ENCODE measurements at regions not wholly inside any gene's neighbourhood (a gene's known extent, or its start where the extent isn't known, plus 50 kb on each side); places are given as distances from the start of the nearest gene placed in this dataset.

- Histone ChIP-seq H2AFZ (ENCODE audit: low read depth) (no peak overlapping the region), H3K4me2 (no peak overlapping the region), H3K27me3 (ENCODE audit: insufficient read depth, low read depth) (no peaks in the 10 kb centered on the region), H3K27ac (no peak overlapping the region), H4K20me1 (ENCODE audit: insufficient read depth) (no peaks in the 10 kb centered on the region), H3K79me2 (ENCODE audit: insufficient read depth, low read depth) (no peaks in the 10 kb centered on the region), H3K36me3 (ENCODE audit: insufficient read depth) (no peaks in the 10 kb centered on the region), H3K9ac (no peak overlapping the region), H3K4me1 (ENCODE audit: low read depth, poor library complexity, severe bottlenecking) (peaks cover 10% of the 10 kb centered on the region), H3K4me3 (IDR thresholded peaks at IDR 0.05; ENCODE audit: insufficient read depth, low read depth, low read length) (no peak overlapping the region)
- no peak for TF ChIP-seq CTCF (conservative IDR thresholded peaks at IDR 0.05; ENCODE audit: low read depth, low read length)
These were observed 110.3 kb upstream of the PKDCC start for GRCh38 chr2:41937464-41937906.

GRCh38 chr2:41937921-41938708 lies 109.7 kb upstream of the PKDCC start:
- H3K4me2 ChIP-seq: no peak overlapping the region

GRCh38 chr2:41940060-41940744 lies 107.6 kb upstream of the PKDCC start:
- Histone ChIP-seq H3K36me3 (ENCODE audit: insufficient read depth) (no peaks in the 10 kb centered on the region), H3K4me1 (ENCODE audit: low read depth, poor library complexity, severe bottlenecking) (no peaks in the 10 kb centered on the region), H3K27ac (no peak overlapping the region), H3K4me2 (no peak overlapping the region), H2AFZ (ENCODE audit: low read depth) (no peak overlapping the region), H3K9ac (no peak overlapping the region), H3K4me3 (IDR thresholded peaks at IDR 0.05; ENCODE audit: insufficient read depth, low read depth, low read length) (no peak overlapping the region), H3K27me3 (ENCODE audit: insufficient read depth, low read depth) (no peaks in the 10 kb centered on the region), H3K79me2 (ENCODE audit: insufficient read depth, low read depth) (no peaks in the 10 kb centered on the region), H4K20me1 (ENCODE audit: insufficient read depth) (no peaks in the 10 kb centered on the region)
- no peak for TF ChIP-seq CTCF (conservative IDR thresholded peaks at IDR 0.05; ENCODE audit: low read depth, low read length)

More at GRCh38 chr2:41937921-41938708, 109.7 kb upstream of the PKDCC start:
- Histone ChIP-seq H3K4me1 (ENCODE audit: low read depth, poor library complexity, severe bottlenecking) (peaks cover 10% of the 10 kb centered on the region), H2AFZ (ENCODE audit: low read depth) (no peak overlapping the region), H3K9ac (no peak overlapping the region), H3K36me3 (ENCODE audit: insufficient read depth) (no peaks in the 10 kb centered on the region), H3K4me3 (IDR thresholded peaks at IDR 0.05; ENCODE audit: insufficient read depth, low read depth, low read length) (no peak overlapping the region), H3K27me3 (ENCODE audit: insufficient read depth, low read depth) (no peaks in the 10 kb centered on the region), H3K79me2 (ENCODE audit: insufficient read depth, low read depth) (no peaks in the 10 kb centered on the region), H3K27ac (no peak overlapping the region), H4K20me1 (ENCODE audit: insufficient read depth) (no peaks in the 10 kb centered on the region)
- no peak for TF ChIP-seq CTCF (conservative IDR thresholded peaks at IDR 0.05; ENCODE audit: low read depth, low read length)

GRCh38 chr2:41940745-41941063 lies 107.1 kb upstream of the PKDCC start:
- no peak for TF ChIP-seq CTCF (conservative IDR thresholded peaks at IDR 0.05; ENCODE audit: low read depth, low read length)
- H3K36me3 ChIP-seq (ENCODE audit: insufficient read depth): no peaks in the 10 kb centered on the region
- no peaks in the 10 kb centered on the region for H3K27me3 ChIP-seq (ENCODE audit: insufficient read depth, low read depth)
- no peak overlapping the region for H2AFZ ChIP-seq (ENCODE audit: low read depth)
- H3K4me3 ChIP-seq (IDR thresholded peaks at IDR 0.05; ENCODE audit: insufficient read depth, low read depth, low read length): no peak overlapping the region
- H3K79me2 ChIP-seq (ENCODE audit: insufficient read depth, low read depth): no peaks in the 10 kb centered on the region
- H3K27ac ChIP-seq: no peak overlapping the region
- no peak overlapping the region for H3K9ac ChIP-seq
- no peak overlapping the region for H3K4me2 ChIP-seq
- H3K4me1 ChIP-seq (ENCODE audit: low read depth, poor library complexity, severe bottlenecking): no peaks in the 10 kb centered on the region
- no peaks in the 10 kb centered on the region for H4K20me1 ChIP-seq (ENCODE audit: insufficient read depth)
